T-helper 2 cell treated with Interferon-gamma antibody and Interleukin-4, amounts not matched to agents 5 μg/mL and 100 μg/mL, for 36 hours (primary cell): ENCODE measurements at regions not wholly inside any gene's neighbourhood (a gene's known extent, or its start where the extent isn't known, plus 50 kb on each side); places are given as distances from the start of the nearest gene placed in this dataset.

ENCODE experiments used
- DNase-seq: peaks from one replicate; pipeline ENCODE4 v3.0.0; 2021; ENCODE audit warnings: low spot score
- H3K27ac Mint-ChIP-seq: one replicate; pipeline ENCODE4 v1.8.0; 2021; ENCODE audit warnings: mild to moderate bottlenecking, mixed read lengths
- H3K27me3 Mint-ChIP-seq: one replicate; pipeline ENCODE4 v1.8.0; 2021; ENCODE audit warnings: low read depth, mixed read lengths
- H3K36me3 Mint-ChIP-seq: one replicate; pipeline ENCODE4 v1.8.0; 2021; ENCODE audit warnings: low read depth, mixed read lengths
- H3K4me1 Mint-ChIP-seq: one replicate; pipeline ENCODE4 v1.8.0; 2021; ENCODE audit warnings: low read depth, mixed read lengths
- H3K4me3 Mint-ChIP-seq: one replicate; pipeline ENCODE4 v1.8.0; 2022; ENCODE audit warnings: mild to moderate bottlenecking, moderate library complexity, mixed read lengths
- H3K9me3 Mint-ChIP-seq: one replicate; pipeline ENCODE4 v1.8.0; 2021; ENCODE audit warnings: mixed read lengths

DNA sequence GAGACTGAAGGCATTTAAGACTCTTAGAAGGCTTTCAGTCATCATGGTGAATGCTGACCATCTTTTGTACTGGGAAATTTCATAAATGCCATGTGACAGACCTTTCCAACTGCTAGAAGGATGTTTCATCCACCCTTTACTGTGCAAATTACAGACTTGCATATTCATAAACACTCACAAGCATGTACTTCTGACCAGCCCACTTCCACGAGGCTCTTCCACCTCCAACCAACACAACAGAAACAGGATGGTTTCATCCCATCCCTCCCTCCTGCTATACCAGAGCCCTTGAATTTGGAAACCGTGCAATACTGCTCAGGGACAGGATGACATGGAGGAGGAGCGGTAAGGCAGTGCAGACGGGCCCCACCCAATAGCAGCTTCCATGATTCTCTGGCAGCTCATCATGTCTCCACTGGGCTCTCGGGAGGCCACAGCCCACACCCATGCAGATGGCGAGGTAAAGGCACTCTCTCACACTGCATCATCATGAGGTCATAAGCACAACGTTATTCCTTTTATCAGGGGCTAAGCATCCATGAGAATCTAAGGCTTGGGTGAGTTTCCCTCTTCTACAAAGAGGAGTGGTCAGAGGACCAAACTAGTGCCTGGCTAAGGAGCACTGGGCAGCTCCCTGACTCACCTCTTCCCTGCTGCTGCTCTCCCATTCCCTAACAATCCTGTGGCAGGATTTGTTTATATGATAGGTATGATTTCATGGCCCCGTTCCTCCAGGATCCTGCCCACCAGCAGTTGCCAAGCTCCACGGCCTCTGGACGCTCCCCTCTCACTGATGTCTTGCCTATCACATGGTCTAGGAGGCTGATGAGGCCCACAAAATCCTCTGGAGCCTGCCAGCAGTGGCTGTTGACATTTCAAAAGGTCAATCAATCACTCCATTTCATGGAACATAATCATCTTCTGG is 94.4 kb upstream of the FSTL4 start:
- Mint-ChIP-seq H3K4me1 (no peaks in the 10 kb centered on the region), H3K36me3 (no peaks in the 10 kb centered on the region), H3K27ac (no peak overlapping the region), H3K27me3 (peaks cover 9% of the 10 kb centered on the region), H3K4me3 (no peak overlapping the region), H3K9me3 (no peaks in the 10 kb centered on the region)
- DNase-seq: no peak

DNA sequence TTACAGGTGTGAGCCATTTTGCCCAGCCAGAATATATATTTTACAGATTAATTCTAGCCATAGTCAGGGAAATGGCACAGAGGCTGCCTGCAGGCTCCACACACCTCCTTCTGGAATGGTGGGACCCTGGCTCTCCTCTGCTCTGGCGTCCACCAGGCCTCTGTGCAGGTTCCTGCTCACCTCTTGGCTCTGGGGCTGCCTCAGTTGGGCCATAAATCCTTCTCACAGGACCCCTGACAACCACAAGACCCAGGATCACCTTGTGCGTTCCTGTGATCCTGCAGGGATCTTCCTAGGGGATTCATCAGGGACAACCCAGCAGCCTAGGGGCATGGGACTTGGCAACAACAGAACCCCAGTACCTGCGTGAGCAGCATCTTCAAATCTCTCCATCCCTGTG is 93.0 kb upstream of the FSTL4 start:
- H3K9me3 Mint-ChIP-seq: no peaks in the 10 kb centered on the region
- DNase-seq: no peak

DNA sequence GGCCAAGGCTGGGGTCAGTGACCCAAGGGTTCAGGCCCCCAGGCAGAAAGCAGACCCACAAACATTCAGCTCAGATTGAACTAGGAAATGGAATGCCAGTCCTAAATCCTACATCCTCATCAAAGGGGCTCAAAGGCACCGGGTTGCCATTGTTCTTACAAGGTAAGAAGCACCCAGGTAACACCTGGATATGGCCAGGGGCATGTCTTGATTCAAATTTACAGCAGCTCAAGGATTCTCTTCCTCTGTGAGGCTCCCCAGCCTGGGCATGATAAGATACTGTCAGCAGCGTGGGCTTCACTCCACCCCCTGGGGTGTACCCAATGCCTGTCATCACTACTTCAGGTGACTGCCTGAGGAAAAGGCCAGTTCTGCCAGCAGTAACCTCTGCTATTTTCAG is 92.1 kb upstream of the FSTL4 start:
- no peaks in the 10 kb centered on the region for H3K4me1 Mint-ChIP-seq

More for the DNA sequence above, 93.0 kb upstream of the FSTL4 start:
- no peaks in the 10 kb centered on the region for H3K4me1 Mint-ChIP-seq
- H3K36me3 Mint-ChIP-seq: no peaks in the 10 kb centered on the region
- no peak overlapping the region for H3K4me3 Mint-ChIP-seq
- no peak overlapping the region for H3K27ac Mint-ChIP-seq
- H3K27me3 Mint-ChIP-seq: peaks cover 6% of the 10 kb centered on the region

DNA sequence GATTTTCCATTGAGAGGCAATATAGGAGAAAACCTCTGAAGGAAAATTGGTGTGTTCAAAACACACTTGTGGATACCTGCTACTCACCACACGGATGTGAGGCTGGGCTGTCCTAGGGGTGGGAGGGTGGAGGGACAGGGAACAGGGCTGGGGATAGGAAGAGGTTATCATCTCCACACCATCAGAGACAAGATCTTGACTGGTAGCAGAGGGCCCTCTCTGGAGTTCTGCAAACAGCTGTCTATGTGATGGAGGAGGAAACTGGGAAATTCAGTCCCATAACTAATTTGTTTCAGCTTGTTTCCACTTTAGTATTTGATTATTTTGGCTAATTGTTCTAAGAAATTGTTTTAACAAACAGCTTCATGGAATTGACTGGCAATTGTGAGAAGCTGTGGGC is 91.6 kb upstream of the FSTL4 start:
- H3K4me1 Mint-ChIP-seq: no peaks in the 10 kb centered on the region
- H3K27ac Mint-ChIP-seq: no peak overlapping the region
- no peaks in the 10 kb centered on the region for H3K36me3 Mint-ChIP-seq
- no peak for DNase-seq
- no peaks in the 10 kb centered on the region for H3K9me3 Mint-ChIP-seq
- H3K27me3 Mint-ChIP-seq: no peaks in the 10 kb centered on the region
- no peak overlapping the region for H3K4me3 Mint-ChIP-seq

More for the DNA sequence above, 92.1 kb upstream of the FSTL4 start:
- Mint-ChIP-seq H3K9me3 (no peaks in the 10 kb centered on the region), H3K4me3 (no peak overlapping the region), H3K27me3 (peaks cover 2% of the 10 kb centered on the region), H3K27ac (no peak overlapping the region), H3K36me3 (no peaks in the 10 kb centered on the region)
- no peak for DNase-seq

DNA sequence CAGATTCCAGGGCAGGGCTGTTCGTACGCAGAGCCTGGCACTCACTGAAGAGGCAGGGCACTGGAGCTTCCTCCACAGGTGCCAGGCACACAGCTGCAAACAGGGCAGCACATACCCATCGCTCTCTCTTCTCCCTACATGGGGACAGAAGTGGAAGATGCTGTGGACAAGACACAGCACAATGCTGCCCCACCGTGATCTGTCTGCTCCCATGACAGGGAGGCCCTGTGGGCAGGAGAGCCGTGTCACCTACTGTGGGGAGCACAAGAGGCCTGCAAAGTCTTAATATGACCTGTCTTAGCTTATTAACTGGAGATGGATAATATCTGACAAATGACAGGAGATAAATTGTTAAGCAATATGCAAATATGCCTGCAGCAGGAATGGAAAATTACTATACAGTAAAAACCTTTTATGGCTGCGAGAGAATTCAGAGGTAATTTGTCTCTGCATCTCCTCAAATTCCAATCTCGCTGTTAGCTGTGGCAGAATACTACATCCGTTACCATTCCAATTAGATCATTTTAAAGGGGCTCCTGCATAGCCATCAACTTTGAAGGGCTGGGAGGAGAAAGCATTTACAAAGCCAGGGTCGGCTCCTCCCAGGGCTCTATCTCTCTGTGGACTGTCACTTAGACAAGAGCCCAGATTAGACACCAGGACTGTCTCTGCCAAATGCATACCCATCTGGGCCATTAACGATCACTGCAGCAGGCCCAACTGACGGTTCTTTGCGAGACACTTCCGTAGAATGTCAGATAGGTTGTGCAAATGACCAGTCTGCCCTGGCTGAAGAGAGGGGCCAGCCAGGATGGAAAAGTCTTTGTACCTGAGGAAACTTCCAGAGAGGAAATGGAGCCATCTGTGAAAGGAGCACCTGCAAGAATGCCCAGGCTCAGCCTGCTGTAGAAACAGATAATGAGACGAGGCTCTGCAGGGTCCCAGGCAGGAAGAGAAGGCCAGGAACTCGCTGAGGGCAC is 90.7 kb upstream of the FSTL4 start:
- no peak overlapping the region for H3K4me3 Mint-ChIP-seq
- H3K9me3 Mint-ChIP-seq: no peaks in the 10 kb centered on the region
- H3K27ac Mint-ChIP-seq: no peak overlapping the region
- DNase-seq: no peak
- no peaks in the 10 kb centered on the region for H3K36me3 Mint-ChIP-seq
- H3K4me1 Mint-ChIP-seq: peaks cover under 1% of the 10 kb centered on the region
- no peaks in the 10 kb centered on the region for H3K27me3 Mint-ChIP-seq

DNA sequence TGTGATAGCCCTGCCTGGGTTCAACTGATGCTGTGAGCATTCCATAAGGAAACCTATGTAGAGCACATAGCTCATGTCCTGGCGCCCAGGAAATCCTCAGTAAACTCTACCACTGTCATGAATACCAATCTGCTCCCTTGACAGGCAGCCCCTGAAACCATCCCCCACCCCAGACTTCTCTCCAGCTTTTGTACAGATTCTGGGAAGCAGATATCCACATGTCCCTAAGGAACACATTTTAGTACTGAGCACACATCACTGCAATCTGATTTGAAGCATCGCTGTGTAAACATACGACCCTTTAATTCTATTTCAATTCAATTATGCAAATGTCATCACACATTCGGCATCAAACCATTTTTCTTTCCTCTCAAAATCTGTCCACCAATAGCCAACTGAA is 89.5 kb upstream of the FSTL4 start:
- Mint-ChIP-seq H3K27me3 (no peaks in the 10 kb centered on the region), H3K4me1 (peaks cover 4% of the 10 kb centered on the region), H3K27ac (no peak overlapping the region), H3K4me3 (no peak overlapping the region), H3K9me3 (no peaks in the 10 kb centered on the region), H3K36me3 (no peaks in the 10 kb centered on the region)
- DNase-seq: no peak

DNA sequence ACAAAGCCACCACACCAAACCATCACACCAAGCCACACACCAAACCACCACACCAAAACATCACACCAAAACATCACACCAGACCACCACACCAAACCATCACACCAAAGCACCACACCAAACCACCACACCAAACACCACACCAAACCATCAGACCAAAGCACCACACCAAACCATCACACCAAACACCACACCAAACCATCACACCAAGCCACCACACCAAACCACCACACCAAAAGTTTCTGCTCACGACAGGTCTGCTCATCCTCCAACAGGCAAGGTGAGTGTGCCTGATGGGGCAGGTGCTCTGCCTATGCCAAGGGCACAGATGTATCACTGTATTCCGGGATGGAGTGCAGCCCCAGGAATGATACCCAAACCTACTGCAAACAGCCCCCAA is 87.9 kb upstream of the FSTL4 start:
- no peak for DNase-seq
- Mint-ChIP-seq H3K27ac (no peak overlapping the region), H3K4me1 (peaks cover 4% of the 10 kb centered on the region), H3K27me3 (peaks cover 4% of the 10 kb centered on the region), H3K36me3 (no peaks in the 10 kb centered on the region), H3K9me3 (no peaks in the 10 kb centered on the region), H3K4me3 (no peak overlapping the region)

DNA sequence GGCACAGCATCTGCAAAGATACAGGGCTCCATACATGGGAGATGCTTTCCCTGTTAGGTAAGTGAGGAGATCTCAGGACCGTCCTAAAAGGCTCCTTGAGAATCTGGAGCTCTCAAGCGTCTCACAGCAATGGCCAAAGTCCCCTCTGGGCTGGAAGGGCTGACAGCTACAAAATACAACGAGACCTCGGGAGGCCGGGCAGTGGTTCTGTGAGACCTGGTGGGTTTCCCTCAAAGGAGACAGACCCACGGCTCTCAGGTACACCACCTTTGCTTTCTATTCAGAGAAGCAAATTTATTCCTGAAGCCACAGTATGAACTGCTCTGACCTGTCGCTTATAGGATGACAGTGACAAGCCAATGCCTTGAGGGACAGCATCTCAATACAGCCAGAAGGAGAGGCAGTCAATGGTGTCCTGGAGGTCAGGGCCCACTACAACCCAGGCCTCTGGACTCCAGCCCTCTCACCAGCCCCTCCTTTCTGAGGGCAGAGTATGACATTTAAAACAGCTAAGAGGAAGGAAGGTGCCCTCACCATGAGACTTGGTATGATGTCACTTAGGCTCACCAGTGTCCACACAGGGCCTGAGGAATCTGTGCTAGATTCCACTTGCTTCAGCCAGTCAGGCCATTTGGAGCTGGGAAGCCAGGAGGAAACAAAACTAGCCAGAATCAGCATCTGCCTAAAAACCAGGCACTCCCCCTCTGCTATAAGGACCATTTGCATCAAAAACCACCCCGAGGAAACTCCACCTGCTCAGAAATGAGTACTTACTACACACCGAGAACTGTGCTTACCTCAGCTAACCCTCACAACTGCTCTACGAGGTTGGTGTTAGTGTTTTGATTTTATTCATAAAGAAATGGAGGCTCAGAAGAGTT is 86.5 kb upstream of the FSTL4 start:
- Mint-ChIP-seq H3K4me3 (no peak overlapping the region), H3K27me3 (peaks cover 5% of the 10 kb centered on the region), H3K36me3 (no peaks in the 10 kb centered on the region), H3K27ac (no peak overlapping the region), H3K4me1 (peaks cover 4% of the 10 kb centered on the region), H3K9me3 (no peaks in the 10 kb centered on the region)
- peak; percentile 10 for DNase-seq

DNA sequence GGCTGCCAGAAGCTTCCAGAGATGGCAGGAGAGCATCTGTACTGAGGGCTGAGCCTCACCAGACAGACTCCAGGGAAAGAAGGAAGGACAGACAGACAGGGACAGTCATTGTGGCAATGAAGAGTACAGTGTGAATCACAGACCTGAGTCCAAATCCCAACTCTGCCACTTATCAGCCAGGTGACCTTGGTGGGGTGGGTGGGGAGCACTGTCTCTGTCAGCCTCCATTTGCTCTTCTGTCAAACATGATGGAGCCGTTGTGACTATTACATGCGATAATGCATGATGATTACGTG is 85.9 kb upstream of the FSTL4 start:
- no peak for DNase-seq
- no peak overlapping the region for H3K27ac Mint-ChIP-seq
- H3K36me3 Mint-ChIP-seq: no peaks in the 10 kb centered on the region
- H3K27me3 Mint-ChIP-seq: peaks cover 5% of the 10 kb centered on the region
- H3K4me3 Mint-ChIP-seq: no peak overlapping the region
- H3K9me3 Mint-ChIP-seq: no peaks in the 10 kb centered on the region
- H3K4me1 Mint-ChIP-seq: peaks cover 4% of the 10 kb centered on the region

DNA sequence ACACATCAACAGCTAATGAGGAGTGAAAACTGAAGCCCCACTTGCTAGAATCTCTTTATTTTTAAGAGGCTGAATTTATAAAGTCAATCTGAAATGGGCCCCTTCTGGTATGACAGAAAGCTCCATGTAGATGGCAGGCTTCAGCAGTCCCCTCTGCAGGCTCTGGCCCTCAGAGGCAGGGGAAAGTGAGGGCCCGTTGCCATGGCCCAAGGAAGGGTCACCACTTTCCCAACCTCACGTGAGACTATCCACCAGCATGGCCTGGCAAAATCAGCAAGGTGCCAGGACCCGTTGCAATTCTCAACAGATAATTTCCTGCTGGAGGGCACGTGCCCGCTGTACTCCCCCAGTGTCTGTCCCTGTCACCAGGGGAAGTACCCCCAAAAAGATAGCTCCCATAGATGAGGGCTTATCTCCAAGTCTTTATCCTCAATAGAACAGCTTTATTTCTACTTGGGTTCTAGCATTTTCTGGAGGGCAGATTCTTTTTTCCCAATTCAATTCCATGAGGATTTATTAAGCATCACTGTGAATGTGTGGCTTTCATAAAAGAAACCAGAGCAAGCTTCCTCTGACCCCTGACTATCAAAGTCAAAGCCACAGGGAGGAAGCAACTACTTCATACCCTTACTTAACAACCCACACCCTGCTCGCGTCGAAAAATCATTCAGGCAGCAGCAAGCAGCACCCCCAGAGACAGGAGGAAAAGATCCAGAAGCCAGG is 85.4 kb upstream of the FSTL4 start:
- DNase-seq: no peak
- Mint-ChIP-seq H3K9me3 (no peaks in the 10 kb centered on the region), H3K4me3 (no peak overlapping the region), H3K27ac (no peak overlapping the region), H3K4me1 (peaks cover 4% of the 10 kb centered on the region), H3K36me3 (no peaks in the 10 kb centered on the region), H3K27me3 (peaks cover 5% of the 10 kb centered on the region)

DNA sequence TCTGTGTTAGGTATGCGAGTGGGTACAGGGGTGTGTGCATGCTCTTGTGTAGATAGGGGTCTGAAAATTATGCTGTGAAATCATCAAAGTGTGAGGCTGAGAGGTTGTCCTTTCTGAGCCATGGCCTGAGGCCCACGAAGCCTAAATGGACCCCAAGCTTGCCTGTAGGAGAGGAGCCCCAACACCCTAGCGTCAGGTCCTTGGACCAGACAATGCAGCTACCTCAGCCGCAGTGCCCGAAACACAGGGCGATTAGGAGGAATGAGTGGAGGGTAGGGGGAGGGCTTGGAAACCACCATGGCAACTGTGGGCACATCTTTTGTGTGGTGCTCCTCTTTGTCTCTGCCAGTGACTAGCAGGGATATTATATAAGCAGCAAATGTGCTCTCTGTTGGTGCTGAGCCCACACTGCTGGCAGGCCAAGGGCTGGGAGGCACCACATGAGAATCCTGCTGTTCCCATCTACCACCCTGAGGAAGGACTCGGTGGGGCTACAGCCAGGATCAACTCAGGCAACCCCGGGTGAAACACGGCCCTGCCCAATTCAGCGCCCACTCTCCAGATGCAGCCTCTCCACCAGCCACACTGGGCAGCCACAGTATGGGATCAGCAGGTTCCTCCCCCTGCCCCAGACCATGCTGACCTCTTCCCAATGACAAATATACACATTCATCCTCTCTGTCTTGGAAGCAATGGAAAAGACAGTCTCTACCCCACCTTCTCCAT is 84.6 kb upstream of the FSTL4 start:
- H3K36me3 Mint-ChIP-seq: no peaks in the 10 kb centered on the region
- H3K4me1 Mint-ChIP-seq: peaks cover 4% of the 10 kb centered on the region
- H3K4me3 Mint-ChIP-seq: no peak overlapping the region
- H3K9me3 Mint-ChIP-seq: no peaks in the 10 kb centered on the region
- H3K27me3 Mint-ChIP-seq: peaks cover 7% of the 10 kb centered on the region
- DNase-seq: no peak
- H3K27ac Mint-ChIP-seq: no peak overlapping the region

DNA sequence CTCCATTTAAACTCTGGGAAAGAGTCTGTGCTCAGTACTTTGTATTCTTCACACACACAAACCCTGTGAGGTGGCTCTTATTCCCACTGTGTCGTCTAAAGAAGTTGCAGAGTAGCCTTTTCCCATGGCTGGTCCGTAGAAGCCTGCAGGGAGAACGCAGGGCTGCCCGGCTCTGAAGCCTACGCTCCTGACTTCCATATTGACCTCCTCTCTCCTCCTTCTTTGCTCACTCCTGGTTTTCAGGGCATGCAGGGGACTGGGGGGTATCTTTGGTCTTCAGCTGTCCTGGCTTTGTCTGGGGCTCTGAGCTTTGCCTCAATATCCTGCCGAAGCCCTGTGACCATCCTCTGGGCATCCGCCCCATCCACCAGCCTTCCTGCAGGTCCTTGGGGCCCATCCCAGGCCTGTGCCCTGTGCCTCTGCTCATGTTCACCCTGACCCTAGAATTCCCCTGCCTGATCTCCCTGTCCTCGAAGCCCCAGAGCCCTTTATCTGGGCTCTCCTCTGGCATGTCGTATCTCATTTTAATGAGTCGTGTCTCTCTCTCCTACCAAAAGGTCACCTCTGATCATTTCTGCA is 83.8 kb upstream of the FSTL4 start:
- Mint-ChIP-seq H3K36me3 (no peaks in the 10 kb centered on the region), H3K4me1 (peaks cover 4% of the 10 kb centered on the region), H3K27me3 (peaks cover 9% of the 10 kb centered on the region), H3K4me3 (no peak overlapping the region), H3K27ac (no peak overlapping the region), H3K9me3 (no peaks in the 10 kb centered on the region)
- no peak for DNase-seq
